IMR-90 (cell line): ENCODE measurements at regions not wholly inside any gene's neighbourhood (a gene's known extent, or its start where the extent isn't known, plus 50 kb on each side); places are given as distances from the start of the nearest gene placed in this dataset.

Source experiments
- ATAC-seq: fragments of 200-7000 bp; cut with Tn5 transposase; 2 replicates; pipeline ENCODE4 v1.9.1; 2020; ENCODE audit warnings: low read depth, mild to moderate bottlenecking, moderate library complexity
- BruUV-seq: library from RNA; stranded (reverse); fragments of 400-500 nt; replicated peaks from 2 replicates; lab custom pipeline; 2021; lab: Mats Ljungman, UMichigan
- CTCF ChIA-PET: fragments of 300-600 bp; formaldehyde crosslinking; extraction: SDS; loops from one replicate; lab custom pipeline; 2021; ENCODE audit warnings: antibody characterized with exemption; lab: Yijun Ruan, JAX
- POLR2A ChIA-PET: fragments of 300-600 bp; sonication (Branson Sonifier 250); formaldehyde crosslinking; loops from one replicate; lab custom pipeline; 2022; ENCODE audit warnings: antibody characterized with exemption; ENCODE audit not compliant: unreplicated experiment; lab: Charles Lee
- DNase-seq: peaks from one replicate; pipeline ENCODE4 v3.0.0; 2013
- H2AFZ ChIP-seq: replicated peaks from 2 replicates; pipeline ENCODE3; 2013; ENCODE audit warnings: low read length, mild to moderate bottlenecking; ENCODE audit not compliant: poor library complexity
- H2AK5ac ChIP-seq: 2 replicates; pipeline ENCODE4 v1.6.1; 2013; ENCODE audit warnings: low read depth, low read length, inconsistent platforms
- H2AK9ac ChIP-seq: replicated peaks from 2 replicates; pipeline ENCODE3; 2013; ENCODE audit warnings: mild to moderate bottlenecking, low read depth, low read length, moderate library complexity; ENCODE audit not compliant: poor library complexity
- H2BK120ac ChIP-seq: 2 replicates; pipeline ENCODE4 v1.6.1; 2013; ENCODE audit warnings: low read depth, low read length, inconsistent platforms
- H2BK15ac ChIP-seq: 3 replicates; pipeline ENCODE4 v1.6.1; 2013; ENCODE audit warnings: low read depth, low read length, inconsistent platforms
- H2BK20ac ChIP-seq: 2 replicates; pipeline ENCODE4 v1.6.1; 2013; ENCODE audit warnings: low read depth, mild to moderate bottlenecking, inconsistent platforms, low read length, moderate library complexity
- H2BK5ac ChIP-seq: 2 replicates; pipeline ENCODE4 v1.6.1; 2013; ENCODE audit warnings: mild to moderate bottlenecking, low read depth, low read length, inconsistent platforms; ENCODE audit not compliant: poor library complexity, severe bottlenecking
- H3K14ac ChIP-seq: replicated peaks from 2 replicates; pipeline ENCODE4 v1.6.1; 2013; ENCODE audit warnings: low read depth, low read length, inconsistent platforms
- H3K18ac ChIP-seq: 2 replicates; pipeline ENCODE4 v1.6.1; 2013; ENCODE audit warnings: low read depth, low read length, control low read depth
- H3K23ac ChIP-seq: 2 replicates; pipeline ENCODE4 v1.6.1; 2013; ENCODE audit warnings: low read depth, low read length, inconsistent platforms
- H3K27ac ChIP-seq: 2 replicates; pipeline ENCODE4 v1.5.1; 2013; ENCODE audit warnings: mild to moderate bottlenecking, control low read depth, low read length; ENCODE audit not compliant: insufficient read depth
- H3K27me3 ChIP-seq: 2 replicates; pipeline ENCODE4 v1.6.1; 2013; ENCODE audit warnings: low read length; ENCODE audit not compliant: control insufficient read depth, insufficient read depth
- H3K36me3 ChIP-seq: 2 replicates; pipeline ENCODE4 v1.6.1; 2013; ENCODE audit warnings: low read length, mixed read lengths; ENCODE audit not compliant: control insufficient read depth, insufficient read depth
- H3K4ac ChIP-seq: 2 replicates; pipeline ENCODE4 v1.6.1; 2013; ENCODE audit warnings: low read depth, low read length, inconsistent platforms
- H3K4me1 ChIP-seq: 2 replicates; pipeline ENCODE4 v1.6.1; 2013; ENCODE audit warnings: low read length, mixed read lengths; ENCODE audit not compliant: control insufficient read depth, insufficient read depth
- H3K4me2 ChIP-seq: 2 replicates; pipeline ENCODE4 v1.6.1; 2013; ENCODE audit warnings: low read depth, mild to moderate bottlenecking, control low read depth, low read length, moderate library complexity
- H3K4me3 ChIP-seq: 2 replicates; pipeline ENCODE4 v1.5.1; 2013; ENCODE audit warnings: low read depth, mild to moderate bottlenecking, control low read depth, low read length, moderate library complexity; ENCODE audit not compliant: insufficient read depth
- H3K56ac ChIP-seq: 2 replicates; pipeline ENCODE4 v1.6.1; 2013; ENCODE audit warnings: low read length, inconsistent platforms; ENCODE audit not compliant: insufficient read depth; ENCODE audit errors: extremely low read depth
- H3K79me1 ChIP-seq, 2 experiments: 2 replicates each; pipeline ENCODE4 v1.6.1; 2013; ENCODE audit warnings: low read length in 2 of 2, inconsistent platforms in 1 of 2, low read depth in 1 of 2
- H3K9ac ChIP-seq: 2 replicates; pipeline ENCODE4 v1.6.1; 2013; ENCODE audit warnings: low read depth, low read length, control low read depth
- H3K9me1 ChIP-seq: 2 replicates; pipeline ENCODE4 v1.6.1; 2013; ENCODE audit warnings: low read length, inconsistent platforms; ENCODE audit not compliant: insufficient read depth
- H3K9me3 ChIP-seq: 2 replicates; pipeline ENCODE4 v1.6.1; 2013; ENCODE audit warnings: low read length; ENCODE audit not compliant: control insufficient read depth, insufficient read depth
- H4K20me1 ChIP-seq: 2 replicates; pipeline ENCODE4 v1.6.1; 2013; ENCODE audit warnings: low read length, inconsistent platforms; ENCODE audit not compliant: insufficient read depth
- H4K5ac ChIP-seq: 2 replicates; pipeline ENCODE4 v1.6.1; 2013; ENCODE audit warnings: mild to moderate bottlenecking, low read depth, low read length, control low read depth
- H4K8ac ChIP-seq, 2 experiments: 2 replicates each; pipeline ENCODE4 v1.6.1; 2013; ENCODE audit warnings: low read depth in 2 of 2, low read length in 2 of 2, control low read depth in 1 of 2, inconsistent platforms in 1 of 2
- H4K91ac ChIP-seq: 2 replicates; pipeline ENCODE4 v1.6.1; 2013; ENCODE audit warnings: low read depth, low read length, inconsistent platforms; ENCODE audit not compliant: insufficient read depth
- CEBPB ChIP-seq: IDR thresholded peaks from 2 replicates; pipeline ENCODE4 v1.6.1; 2012; ENCODE audit warnings: low read depth, low read length, improper control_type of control experiment
- CTCF ChIP-seq: conservative IDR thresholded peaks from 2 replicates; pipeline ENCODE4 v1.5.1; 2012; ENCODE audit warnings: mild to moderate bottlenecking, low read depth, low read length, improper control_type of control experiment
- ELK1 ChIP-seq: fragments of 150-350 bp; IDR thresholded peaks from 2 replicates; pipeline ENCODE4 v1.6.1; 2016; ENCODE audit warnings: low read depth, mild to moderate bottlenecking, low read length, moderate library complexity, borderline replicate concordance
- FOS ChIP-seq: fragments of 150-350 bp; IDR thresholded peaks from 2 replicates; pipeline ENCODE4 v1.6.1; 2016; ENCODE audit warnings: low read depth, low read length
- MAZ ChIP-seq: IDR thresholded peaks from 2 replicates; pipeline ENCODE4 v1.6.1; 2012; ENCODE audit warnings: low read depth, mild to moderate bottlenecking, low read length, improper control_type of control experiment, moderate library complexity, borderline replicate concordance
- MXI1 ChIP-seq: IDR thresholded peaks from 2 replicates; pipeline ENCODE4 v1.6.1; 2012; ENCODE audit warnings: low read depth, mild to moderate bottlenecking, low read length, moderate library complexity, borderline replicate concordance
- RAD21 ChIP-seq: IDR thresholded peaks from 2 replicates; pipeline ENCODE4 v1.6.1; 2012; ENCODE audit warnings: low read length, improper control_type of control experiment
- RCOR1 ChIP-seq: IDR thresholded peaks from 2 replicates; pipeline ENCODE4 v1.6.1; 2012; ENCODE audit warnings: mild to moderate bottlenecking, low read length, improper control_type of control experiment; ENCODE audit not compliant: insufficient replicate concordance
- SMC3 ChIP-seq: fragments of 150-350 bp; IDR thresholded peaks from 2 replicates; pipeline ENCODE4 v1.6.1; 2016; ENCODE audit warnings: low read depth, mild to moderate bottlenecking, antibody characterized with exemption, low read length, moderate library complexity
- USF2 ChIP-seq: fragments of 150-350 bp; IDR thresholded peaks from 2 replicates; pipeline ENCODE4 v1.6.1; 2017; ENCODE audit warnings: mild to moderate bottlenecking, antibody characterized with exemption, low read length, low read depth
- WGBS, 2 experiments: methylation state at CpG; one replicate each; pipeline versions ENCODE4 v1.1.5 to v1.1.7; 2013; ENCODE audit warnings: missing lambda C conversion rate in 2 of 2; ENCODE audit not compliant: insufficient read length in 1 of 2; ENCODE audit errors: extremely low coverage in 2 of 2; 5-methylcytosine and 5-hydroxymethylcytosine counted together
- dilution Hi-C: fragments of 300-500 bp; cut with HindIII; formaldehyde crosslinking; loops from one replicate; pipeline ENCODE4 v1.14.3; 2018; ENCODE audit warnings: low sequenced_read_pairs; ENCODE audit not compliant: unreplicated experiment
- in situ Hi-C: fragments of 300-500 bp; cut with MboI; formaldehyde crosslinking; loops from 3 replicates; pipeline ENCODE4 v1.14.3; 2019; ENCODE audit warnings: low sequenced_read_pairs, inconsistent platforms, mixed read lengths
- intact Hi-C: fragments of 100-400 bp; cut with micrococcal nuclease; formaldehyde crosslinking; loops from 2 replicates; pipeline ENCODE4 v1.10.0; 2022

- Histone ChIP-seq H2BK5ac (no peak overlapping the region), H3K18ac (no peak overlapping the region), H4K8ac (no peak overlapping the region), H3K9ac (no peak overlapping the region), H3K27me3 (no peaks in the 10 kb centered on the region), H3K23ac (no peak overlapping the region), H2BK20ac (no peak overlapping the region), H3K36me3 (no peaks in the 10 kb centered on the region), H2BK120ac (no peak overlapping the region), H3K14ac (no peak overlapping the region), H4K20me1 (no peaks in the 10 kb centered on the region), H3K9me1 (no peaks in the 10 kb centered on the region; the same call in 1 of the 2 replicates), H2AK9ac (no peak overlapping the region), H3K27ac (no peak overlapping the region), H4K91ac (no peak overlapping the region), H2AK5ac (no peak overlapping the region), H2BK15ac (no peak overlapping the region), H3K9me3 (peaks cover 4% of the 10 kb centered on the region; the same call in 1 of the 2 replicates), H3K4ac (no peak overlapping the region), H3K56ac (no peak overlapping the region), H3K79me1 (no peaks in the 10 kb centered on the region), H4K5ac (no peak overlapping the region), H3K4me3 (no peak overlapping the region), H2AFZ (no peak overlapping the region), H3K4me1 (no peaks in the 10 kb centered on the region), H3K4me2 (no peak overlapping the region)
- no peak for TF ChIP-seq MAZ
- no peak for TF ChIP-seq USF2
- no peak for TF ChIP-seq CTCF
- TF ChIP-seq FOS: no peak
- TF ChIP-seq CEBPB: no peak
- TF ChIP-seq ELK1: no peak
- TF ChIP-seq SMC3: no peak
- no peak for TF ChIP-seq RCOR1
- TF ChIP-seq MXI1: no peak
- no peak for TF ChIP-seq RAD21
- ChIA-PET CTCF (no interaction called here), POLR2A (no interaction called here)
- ATAC-seq (no peak), DNase-seq (no peak)
- dilution Hi-C loops: no loop called here
- in situ Hi-C loops: no loop called here
- intact Hi-C loops: no loop called here
- no TSS peak for BruUV-seq
- no CpG with 5 or more reads among the region's 4 CpGs for WGBS, 2 experiments
These were observed 57.4 kb upstream of the COX10 start for GRCh38 chr17:14011740-14012405.
